Endothelial cell of umbilical vein (primary cell): ENCODE measurements at regions not wholly inside any gene's neighbourhood (a gene's known extent, or its start where the extent isn't known, plus 50 kb on each side); places are given as distances from the start of the nearest gene placed in this dataset.

Experiments
- BruUV-seq: library from RNA; stranded (reverse); fragments of 400-500 nt; replicated peaks from 2 replicates; lab custom pipeline; 2021; lab: Mats Ljungman, UMichigan
- CTCF ChIA-PET: fragments of 300-600, 350-600 bp; sonication (Branson Sonifier 250); formaldehyde crosslinking; loops from one replicate; lab custom pipeline; 2021; ENCODE audit warnings: antibody characterized with exemption, inconsistent platforms; lab: Charles Lee
- POLR2A ChIA-PET: fragments of 300-600, 350-600 bp; sonication (Branson Sonifier 250); formaldehyde crosslinking; loops from one replicate; lab custom pipeline; 2021; ENCODE audit warnings: antibody characterized with exemption, inconsistent platforms; lab: Charles Lee
- DNase-seq: peaks from one replicate; pipeline ENCODE4 v3.0.0-alpha.2; 2011; ENCODE audit warnings: low read depth, low spot score
- FAIRE-seq: peaks from 2 replicates; lab custom pipeline; 2011; peaks lifted over from hg19 to GRCh38; lab: Jason Lieb, UNC
- H2AFZ ChIP-seq: 2 replicates; pipeline ENCODE4 v1.6.0; 2012; ENCODE audit warnings: low read depth, low read length, control low read depth, inconsistent platforms
- H3K27ac ChIP-seq: 2 replicates; pipeline ENCODE4 v1.5.1; 2011; ENCODE audit warnings: low read depth, mild to moderate bottlenecking, control low read depth, low read length, moderate library complexity; ENCODE audit not compliant: insufficient read depth
- H3K27me3 ChIP-seq, 2 experiments: 2 replicates each; pipeline versions ENCODE4 v1.6.0 to v1.6.1; 2011; ENCODE audit warnings: low read length in 2 of 2, mixed read lengths in 1 of 2; ENCODE audit not compliant: control insufficient read depth in 2 of 2, insufficient read depth in 2 of 2
- H3K36me3 ChIP-seq, 2 experiments: 2 replicates in 1 of 2; 3 replicates in 1 of 2; pipeline ENCODE4 v1.5.1; 2011; ENCODE audit warnings: low read length in 2 of 2, mild to moderate bottlenecking in 1 of 2, moderate library complexity in 1 of 2; ENCODE audit not compliant: control insufficient read depth in 2 of 2, insufficient read depth in 2 of 2; ENCODE audit errors: extremely low read depth in 1 of 2
- H3K4me1 ChIP-seq: 3 replicates; pipeline ENCODE4 v1.5.1; 2011; ENCODE audit warnings: mild to moderate bottlenecking, low read length; ENCODE audit not compliant: control insufficient read depth, insufficient read depth; ENCODE audit errors: extremely low read depth
- H3K4me2 ChIP-seq: 2 replicates; pipeline ENCODE4 v1.6.1; 2011; ENCODE audit warnings: low read length, control low read depth, mixed read lengths; ENCODE audit not compliant: insufficient read depth
- H3K4me3 ChIP-seq, 3 experiments: fragments of 200-600 bp in 1 of 3; sonication (generic), shearing (Covaris generic) in 1 of 3; replicated peaks in 1 of 3; 2 replicates each; pipeline ENCODE4 v1.5.1; 2011 to 2016; ENCODE audit warnings: control low read depth in 3 of 3, low read length in 3 of 3, mild to moderate bottlenecking in 2 of 3, inconsistent platforms in 1 of 3, low read depth in 1 of 3, moderate library complexity in 1 of 3; ENCODE audit not compliant: insufficient read depth in 1 of 3
- H3K79me2 ChIP-seq: 2 replicates; pipeline ENCODE4 v1.6.0; 2012; ENCODE audit warnings: low read length, inconsistent platforms; ENCODE audit not compliant: control insufficient read depth, insufficient read depth
- H3K9ac ChIP-seq: replicated peaks from 2 replicates; pipeline ENCODE3; 2011; ENCODE audit warnings: low read length, control low read depth; ENCODE audit not compliant: insufficient read depth; ENCODE audit errors: extremely low read depth
- H3K9me1 ChIP-seq: replicated peaks from 3 replicates; pipeline ENCODE4 v1.6.0; 2011; ENCODE audit warnings: mild to moderate bottlenecking, low read length; ENCODE audit not compliant: control insufficient read depth, insufficient read depth; ENCODE audit errors: extremely low read depth
- H3K9me3 ChIP-seq: replicated peaks from 2 replicates; pipeline ENCODE4 v1.5.1; 2012; ENCODE audit warnings: low read length, inconsistent platforms; ENCODE audit not compliant: control insufficient read depth, insufficient read depth
- H4K20me1 ChIP-seq: replicated peaks from 2 replicates; pipeline ENCODE3; 2011; ENCODE audit warnings: mild to moderate bottlenecking, low read length; ENCODE audit not compliant: control insufficient read depth, insufficient read depth; ENCODE audit errors: extremely low read depth
- CTCF ChIP-seq, 2 donors: IDR thresholded peaks; 1 replicate in 1 of 2; 2 replicates in 1 of 2; pipeline ENCODE4 v1.5.1; 2011; ENCODE audit warnings: low read length in 2 of 2, mild to moderate bottlenecking in 2 of 2, moderate library complexity in 2 of 2, control low read depth in 1 of 2, inconsistent platforms in 1 of 2, low read depth in 1 of 2; ENCODE audit not compliant: insufficient read depth in 1 of 2; ENCODE audit errors: extremely low read depth in 1 of 2
- EZH2 ChIP-seq: IDR thresholded peaks from 2 replicates; pipeline ENCODE4 v1.6.1; 2012; ENCODE audit warnings: borderline replicate concordance, low read depth, mild to moderate bottlenecking, moderate library complexity, low read length, inconsistent platforms; ENCODE audit not compliant: severe bottlenecking
- FOS ChIP-seq: IDR thresholded peaks from 2 replicates; pipeline ENCODE4 v1.6.1; 2011; ENCODE audit warnings: mild to moderate bottlenecking, low read length, moderate library complexity, borderline replicate concordance; ENCODE audit not compliant: insufficient read depth
- GATA2 ChIP-seq: IDR thresholded peaks from 2 replicates; pipeline ENCODE4 v1.7.0; 2011; ENCODE audit warnings: low read depth, mild to moderate bottlenecking, moderate library complexity, mixed read lengths, low read length; ENCODE audit not compliant: insufficient read length, insufficient read depth
- JUN ChIP-seq: IDR thresholded peaks from 2 replicates; pipeline ENCODE4 v1.6.1; 2011; ENCODE audit warnings: borderline replicate concordance, low read depth; ENCODE audit not compliant: insufficient read length, insufficient read depth
- MAX ChIP-seq: IDR thresholded peaks from 2 replicates; pipeline ENCODE4 v1.6.1; 2011; ENCODE audit not compliant: insufficient read depth, insufficient read length
- MYC ChIP-seq: IDR thresholded peaks from one replicate; pipeline ENCODE4 v1.6.1; 2011; ENCODE audit warnings: mild to moderate bottlenecking, low read depth, low read length
- POLR2A ChIP-seq: IDR thresholded peaks from 2 replicates; pipeline ENCODE4 v1.6.1; 2012; ENCODE audit warnings: low read depth, mild to moderate bottlenecking, control low read depth, low read length
- POLR2AphosphoS5 ChIP-seq: IDR thresholded peaks from 2 replicates; pipeline ENCODE4 v1.6.1; 2012; ENCODE audit warnings: low read depth, mild to moderate bottlenecking, control low read depth, low read length, moderate library complexity; ENCODE audit not compliant: insufficient read depth
- dilution Hi-C: fragments of 300-500 bp; cut with MboI; formaldehyde crosslinking; loops from one replicate; pipeline ENCODE4 v1.15.0; 2019; ENCODE audit warnings: low sequenced_read_pairs; ENCODE audit not compliant: extremely low pct_ligation_motif_present
- intact Hi-C: fragments of 100-400 bp; cut with micrococcal nuclease; formaldehyde crosslinking; loops from one replicate; pipeline ENCODE4 v1.10.0; 2022

GRCh38 chr1:87723193-87723592, 394.5 kb downstream of the LMO4 start:
- Histone ChIP-seq H3K9me1 (no peaks in the 10 kb centered on the region), H3K27me3 (peaks cover 0 to 2% of the 10 kb centered on the region in 2 experiments), H4K20me1 (no peaks in the 10 kb centered on the region), H3K9ac (no peak overlapping the region), H3K9me3 (no peaks in the 10 kb centered on the region), H3K36me3 (no peaks in the 10 kb centered on the region), H3K4me2 (no peak overlapping the region), H3K79me2 (no peaks in the 10 kb centered on the region), H3K4me1 (no peaks in the 10 kb centered on the region), H2AFZ (no peak overlapping the region), H3K27ac (no peak overlapping the region), H3K4me3 (no peak overlapping the region)
- BruUV-seq: no TSS peak
- dilution Hi-C loops: no loop called here
- ChIA-PET CTCF (interaction anchor here (1.3 kb wide), 1 partner anchor 9 kb away, joined by 4 read pairs; no protein-coding TSS in a partner anchor), POLR2A (no interaction called here)
- DNase-seq (no peak), FAIRE-seq (no peak)
- intact Hi-C loops: no loop called here
- no peak for TF ChIP-seq FOS
- TF ChIP-seq MAX: no peak
- TF ChIP-seq POLR2AphosphoS5: no peak
- no peak for TF ChIP-seq GATA2
- TF ChIP-seq EZH2: no peak
- TF ChIP-seq POLR2A: no peak
- TF ChIP-seq JUN: no peak
- TF ChIP-seq MYC: no peak
- TF ChIP-seq CTCF (IDR thresholded peaks at IDR 0.05; ENCODE audit: extremely low read depth in 1 of 2, insufficient read depth in 1 of 2, low read depth in 1 of 2, low read length in 2 of 2): no peak
